B cell (primary cell): ENCODE measurements at regions not wholly inside any gene's neighbourhood (a gene's known extent, or its start where the extent isn't known, plus 50 kb on each side); places are given as distances from the start of the nearest gene placed in this dataset.

ENCODE experiments used
- CTCF ChIP-seq: fragments of 200-600 bp; IDR thresholded peaks from one replicate; pipeline ENCODE4 v1.8.0; 2022; ENCODE audit warnings: antibody characterized with exemption, mild to moderate bottlenecking
- EZH2 ChIP-seq: IDR thresholded peaks from 2 replicates; pipeline ENCODE4 v1.6.1; 2012; ENCODE audit warnings: borderline replicate concordance, low read depth, mild to moderate bottlenecking, moderate library complexity, low read length; ENCODE audit not compliant: insufficient read depth, poor library complexity, severe bottlenecking

GRCh38 chr6:16003197-16003491, 125.7 kb upstream of the MYLIP start:
- TF ChIP-seq CTCF = no peak
- no peak for TF ChIP-seq EZH2
